Sciatic nerve (tissue), 2 donors: ENCODE measurements at regions not wholly inside any gene's neighbourhood (a gene's known extent, or its start where the extent isn't known, plus 50 kb on each side); places are given as distances from the start of the nearest gene placed in this dataset.
A peak's percentile ranks its signal among the peaks of the same experiment; 100 is the strongest.
"Not testable (repeated sequence)": the region's sequence is repeated elsewhere in the genome, so short reads cannot be mapped to it uniquely, and the experiment has no call there.

Experiments used
- ATAC-seq: fragments of 200-7000 bp; cut with Tn5 transposase; one replicate; pipeline ENCODE4 v1.9.1; 2020; ENCODE audit warnings: mild to moderate bottlenecking, moderate library complexity
- DNase-seq: peaks from one replicate; pipeline ENCODE4 v3.0.0-alpha.2; 2020; ENCODE audit warnings: low spot score
- intact Hi-C: fragments of 100-400 bp; cut with DNase I; formaldehyde crosslinking; loops from one replicate; pipeline ENCODE4 v1.14.2; 2022
- donor health status: DM: no; HTN: no; CAD: no.
- donor health status: DM: no; HTN: no; CAD: no.

DNA sequence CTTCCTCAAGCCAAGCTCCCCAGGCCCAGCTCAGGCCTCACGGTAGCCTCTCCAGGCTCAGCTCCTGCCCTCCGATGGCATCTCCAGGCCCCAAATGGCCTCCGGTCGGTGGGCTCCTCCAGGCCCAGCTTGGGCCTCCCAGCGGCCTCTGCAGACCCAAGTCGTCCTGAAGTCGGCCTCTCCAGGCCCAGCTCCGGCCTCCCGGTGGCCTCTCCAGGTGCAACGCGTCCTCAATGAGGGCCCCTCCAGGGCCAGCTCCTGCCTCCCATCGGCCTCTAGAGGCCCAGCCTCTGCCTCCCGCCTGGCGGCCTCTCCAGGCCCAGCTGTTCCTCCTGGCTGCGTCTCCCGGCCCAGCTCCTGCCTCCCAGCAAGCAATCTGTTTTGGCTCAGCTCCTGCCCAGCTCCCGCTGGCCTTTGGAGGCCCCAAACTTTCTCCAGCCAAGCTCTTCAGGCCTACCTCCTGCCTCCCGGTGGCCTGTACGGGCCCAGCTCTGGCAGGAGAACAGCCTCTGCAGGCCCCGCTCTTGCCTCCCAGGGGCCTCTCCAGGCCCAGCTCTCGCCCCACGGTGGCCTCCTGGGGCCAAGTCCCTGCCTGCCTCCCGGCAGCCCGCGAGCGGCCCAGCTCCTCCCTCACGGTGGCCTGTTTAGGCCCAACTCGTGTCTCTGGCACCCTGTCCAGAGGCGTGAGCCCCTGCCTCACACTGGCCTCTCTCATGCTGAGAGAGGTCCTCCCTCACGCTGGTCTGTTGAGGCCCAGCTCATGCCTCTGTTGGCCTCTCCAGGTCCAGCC lies 328.1 kb downstream of the ZNF479 start:
- ATAC-seq, DNase-seq, intact Hi-C loops: not testable (repeated sequence)

DNA sequence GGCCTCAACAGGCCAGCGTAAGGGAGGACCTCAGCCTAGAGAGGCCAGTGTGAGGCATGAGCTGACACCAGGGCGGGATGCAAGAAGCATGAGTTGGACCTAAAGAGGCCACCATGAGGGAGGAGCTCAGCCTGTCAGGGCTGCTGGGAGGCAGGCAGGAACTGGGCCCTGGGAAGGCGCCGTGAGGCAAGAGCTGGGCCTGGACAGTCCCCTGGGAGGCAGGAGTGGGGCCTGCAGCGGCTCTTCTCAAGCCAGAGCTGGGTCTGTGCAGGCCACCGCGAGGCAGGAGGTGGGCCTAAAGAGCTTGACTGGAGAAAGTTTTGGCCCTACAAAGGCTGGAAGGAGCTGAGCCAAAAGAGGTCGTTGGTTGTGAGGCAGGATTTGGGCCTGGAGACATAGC lies 328.9 kb downstream of the ZNF479 start:
- ATAC-seq, result peak; percentile 17
- DNase-seq, intact Hi-C loops: not testable (repeated sequence)

DNA sequence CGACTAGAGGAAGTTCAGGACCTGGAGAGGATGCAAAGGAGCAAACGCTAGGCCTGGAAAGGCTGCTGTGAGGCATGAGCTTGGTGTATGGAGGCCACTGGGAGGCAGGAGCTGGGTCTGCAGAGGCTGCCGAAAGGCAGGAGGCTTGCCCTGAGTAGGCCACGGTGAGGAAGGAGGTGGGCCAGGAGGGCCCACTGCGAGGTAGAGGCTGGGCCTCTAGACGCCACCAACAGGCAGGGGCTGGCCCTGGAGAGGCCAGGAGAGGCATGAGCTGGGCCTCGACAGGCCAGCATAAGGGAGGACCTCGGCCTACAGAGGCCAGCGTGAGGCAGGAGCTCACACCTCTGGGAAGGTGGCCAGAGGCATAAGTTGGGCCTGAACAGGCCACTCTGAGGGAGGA lies 330.0 kb downstream of the ZNF479 start:
- DNase-seq, intact Hi-C loops: not testable (repeated sequence)
- ATAC-seq, result peak; percentile 49

DNA sequence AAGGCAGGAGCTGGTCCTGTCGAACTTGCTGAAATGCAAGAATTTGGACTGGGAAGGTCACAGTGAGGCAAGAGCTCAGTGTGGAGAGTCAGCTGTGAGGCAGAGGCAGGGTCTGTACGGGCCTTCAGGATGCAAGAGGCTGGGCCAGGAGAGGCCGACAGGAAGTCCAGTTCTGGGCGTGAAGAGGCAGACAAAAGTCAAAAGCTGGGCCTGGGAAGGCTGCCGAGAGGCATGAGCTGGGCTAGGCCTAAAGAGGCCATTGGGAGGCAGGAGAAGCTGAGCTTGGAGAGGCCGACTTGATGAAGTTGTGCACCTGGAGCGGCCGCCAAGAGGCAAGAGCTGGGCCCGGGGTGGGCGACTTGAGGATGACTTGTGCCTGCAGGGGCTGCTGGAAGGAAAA lies 330.5 kb downstream of the ZNF479 start:
- DNase-seq, intact Hi-C loops: not testable (repeated sequence)
- ATAC-seq, result peak; percentile 17

DNA sequence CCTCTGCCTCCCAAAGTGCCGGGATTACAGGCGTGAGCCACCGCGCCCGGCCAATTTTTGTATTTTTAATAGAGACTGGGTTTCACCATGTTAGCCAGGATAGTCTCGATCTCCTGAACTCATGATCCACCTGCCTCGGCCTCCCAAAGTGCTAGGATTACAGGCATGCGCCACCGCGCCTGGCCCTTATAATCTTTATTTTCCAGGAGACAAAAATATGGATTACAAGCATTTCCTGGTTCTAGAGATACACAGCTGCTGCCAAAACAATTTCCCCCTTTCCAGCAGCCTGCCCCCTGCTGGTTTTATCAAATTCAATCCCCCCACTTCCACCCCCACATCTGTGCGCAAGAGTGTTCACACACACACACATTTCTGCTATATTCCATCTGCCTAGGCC lies 333.4 kb downstream of the ZNF479 start:
- ATAC-seq, intact Hi-C loops, DNase-seq: not testable (repeated sequence)

DNA sequence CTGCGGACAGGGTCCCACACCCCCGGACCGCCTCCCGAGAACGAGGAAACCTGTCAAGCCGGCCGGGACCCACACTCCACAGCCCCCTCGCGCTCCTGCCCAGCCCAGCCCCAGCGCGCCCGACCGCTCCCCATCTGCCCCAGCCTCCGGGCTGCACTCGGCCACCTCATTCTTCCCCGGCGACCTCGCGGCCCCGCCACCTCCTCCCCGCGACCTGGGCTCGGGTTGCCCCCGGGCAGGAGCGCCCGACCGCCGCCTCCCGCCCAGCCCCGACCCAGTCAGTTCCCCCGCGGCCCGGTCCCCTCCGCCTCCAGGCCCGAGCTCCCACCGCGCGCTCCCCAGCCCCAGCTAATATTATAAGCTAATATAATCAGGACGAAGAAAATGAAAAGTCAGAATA lies 344.8 kb downstream of the ZNF479 start:
- ATAC-seq, DNase-seq, intact Hi-C loops: not testable (repeated sequence)
